ENCODE measurements at regions not wholly inside any gene's neighbourhood (a gene's known extent, or its start where the extent isn't known, plus 50 kb on each side); places are given as distances from the start of the nearest gene placed in this dataset.

- H3K27ac ChIP-seq: no peak overlapping the region
- intact Hi-C loops (cut with DNase I; ENCODE audit: low total_unique reads) (no loop called here), in situ Hi-C loops (cut with MboI; ENCODE audit: low pct_ligation_motif_present in 1 of 4, low pct_unique_long_range_greater_than_20kb in 1 of 4, low sequenced_read_pairs in 3 of 4) (no loop called here)
- TF ChIP-seq POLR2A (IDR thresholded peaks at IDR 0.05): no peak
- no peak overlapping the region for H3K4me3 ChIP-seq
- H3K36me3 ChIP-seq: no peaks in the 10 kb centered on the region
- no peaks in the 10 kb centered on the region for H3K27me3 ChIP-seq
- no peak for DNase-seq
- no peaks in the 10 kb centered on the region for H3K9me3 ChIP-seq
- H3K4me1 ChIP-seq: no peaks in the 10 kb centered on the region
- WGBS, 2 donors (ENCODE audit: low coverage in 1 of 2): 58 to 76% methylated on average over 2 to 11 of the region's 11 CpGs
Observed at GRCh38 chr6:19983374-19983773, 146.2 kb downstream of the ID4 start.

- DNase-seq: no peak
- WGBS, 2 donors (ENCODE audit: low coverage in 1 of 2): 78 to 92% methylated on average over 2 of the region's 2 CpGs
- no peak overlapping the region for H3K27ac ChIP-seq
- no peaks in the 10 kb centered on the region for H3K4me1 ChIP-seq
- in situ Hi-C loops (cut with MboI; ENCODE audit: low pct_ligation_motif_present in 1 of 4, low pct_unique_long_range_greater_than_20kb in 1 of 4, low sequenced_read_pairs in 3 of 4) (no loop called here), intact Hi-C loops (cut with DNase I; ENCODE audit: low total_unique reads) (no loop called here)
- no peaks in the 10 kb centered on the region for H3K27me3 ChIP-seq
- H3K9me3 ChIP-seq: no peaks in the 10 kb centered on the region
- H3K36me3 ChIP-seq: no peaks in the 10 kb centered on the region
- no peak overlapping the region for H3K4me3 ChIP-seq
- TF ChIP-seq POLR2A (IDR thresholded peaks at IDR 0.05): no peak
- no peak for TF ChIP-seq POLR2AphosphoS5 (IDR thresholded peaks at IDR 0.05)
- TF ChIP-seq CTCF (IDR thresholded peaks at IDR 0.05): no peak
- TF ChIP-seq EP300 (IDR thresholded peaks at IDR 0.05; ENCODE audit: low read depth): no peak
Observed at GRCh38 chr6:19986691-19987438, 149.7 kb downstream of the ID4 start.

- DNase-seq: no peak
Observed at GRCh38 chr6:19988555-19988954, 151.4 kb downstream of the ID4 start.

GRCh38 chr6:19991176-19991575, 154.0 kb downstream of the ID4 start:
- in situ Hi-C loops (cut with MboI; ENCODE audit: low pct_ligation_motif_present in 1 of 4, low pct_unique_long_range_greater_than_20kb in 1 of 4, low sequenced_read_pairs in 3 of 4) (no loop called here), intact Hi-C loops (cut with DNase I; ENCODE audit: low total_unique reads) (no loop called here)
- WGBS, 2 donors (ENCODE audit: low coverage in 1 of 2): 45 to 62% methylated on average over 3 of the region's 3 CpGs
- Histone ChIP-seq H3K27ac (no peak overlapping the region), H3K4me1 (no peaks in the 10 kb centered on the region), H3K9me3 (no peaks in the 10 kb centered on the region), H3K27me3 (no peaks in the 10 kb centered on the region), H3K4me3 (no peak overlapping the region), H3K36me3 (no peaks in the 10 kb centered on the region)
- TF ChIP-seq EP300 (IDR thresholded peaks at IDR 0.05; ENCODE audit: low read depth) (no peak), CTCF (IDR thresholded peaks at IDR 0.05) (no peak), POLR2A (IDR thresholded peaks at IDR 0.05) (no peak), POLR2AphosphoS5 (IDR thresholded peaks at IDR 0.05) (no peak)
- DNase-seq: no peak

More at GRCh38 chr6:19988555-19988954, 151.4 kb downstream of the ID4 start:
- no peak for TF ChIP-seq POLR2A (IDR thresholded peaks at IDR 0.05)
- no peak for TF ChIP-seq CTCF (IDR thresholded peaks at IDR 0.05)
- TF ChIP-seq POLR2AphosphoS5 (IDR thresholded peaks at IDR 0.05): no peak
- TF ChIP-seq EP300 (IDR thresholded peaks at IDR 0.05; ENCODE audit: low read depth): no peak
- no peak overlapping the region for H3K4me3 ChIP-seq
- intact Hi-C loops (cut with DNase I; ENCODE audit: low total_unique reads) (no loop called here), in situ Hi-C loops (cut with MboI; ENCODE audit: low pct_ligation_motif_present in 1 of 4, low pct_unique_long_range_greater_than_20kb in 1 of 4, low sequenced_read_pairs in 3 of 4) (no loop called here)
- H3K4me1 ChIP-seq: no peaks in the 10 kb centered on the region
- no peak overlapping the region for H3K27ac ChIP-seq
- no peaks in the 10 kb centered on the region for H3K27me3 ChIP-seq
- H3K36me3 ChIP-seq: no peaks in the 10 kb centered on the region
- no peaks in the 10 kb centered on the region for H3K9me3 ChIP-seq
- WGBS, 2 donors (ENCODE audit: low coverage in 1 of 2): 0 to 13% methylated on average over 3 of the region's 3 CpGs

GRCh38 chr6:19994909-19995308, 157.7 kb downstream of the ID4 start:
- no peaks in the 10 kb centered on the region for H3K9me3 ChIP-seq
- no peak for TF ChIP-seq POLR2AphosphoS5 (IDR thresholded peaks at IDR 0.05)
- in situ Hi-C loops (cut with MboI; ENCODE audit: low pct_ligation_motif_present in 1 of 4, low pct_unique_long_range_greater_than_20kb in 1 of 4, low sequenced_read_pairs in 3 of 4) (no loop called here), intact Hi-C loops (cut with DNase I; ENCODE audit: low total_unique reads) (no loop called here)
- H3K4me1 ChIP-seq: no peaks in the 10 kb centered on the region
- H3K36me3 ChIP-seq: no peaks in the 10 kb centered on the region
- no peaks in the 10 kb centered on the region for H3K27me3 ChIP-seq
- H3K4me3 ChIP-seq: no peak overlapping the region
- no peak for DNase-seq
- H3K27ac ChIP-seq: no peak overlapping the region
